ENCODE measurements at regions not wholly inside any gene's neighbourhood (a gene's known extent, or its start where the extent isn't known, plus 50 kb on each side); places are given as distances from the start of the nearest gene placed in this dataset.

- TF ChIP-seq POLR2AphosphoS5 (IDR thresholded peaks at IDR 0.05; ENCODE audit: borderline replicate concordance, low read depth, low read length), result no peak
- no peak for TF ChIP-seq EZH2 (IDR thresholded peaks at IDR 0.05)
Observed at GRCh38 chr3:171959532-171960089, 79.8 kb upstream of the FNDC3B start.
